GM10266 (cell line): ENCODE measurements at regions not wholly inside any gene's neighbourhood (a gene's known extent, or its start where the extent isn't known, plus 50 kb on each side); places are given as distances from the start of the nearest gene placed in this dataset.

Experiments used
- DNase-seq: peaks from one replicate; pipeline ENCODE4 v3.0.0; 2012; ENCODE audit errors: extremely low spot score
- CTCF ChIP-seq: IDR thresholded peaks from 2 replicates; pipeline ENCODE4 v1.5.1; 2012; ENCODE audit warnings: mild to moderate bottlenecking, low read depth; ENCODE audit not compliant: control insufficient read depth, insufficient read depth; ENCODE audit errors: missing control alignments

- no peak for TF ChIP-seq CTCF
- DNase-seq: no peak
Measured at GRCh38 chr3:161957467-161957866, 460.9 kb downstream of the OTOL1 start.

GRCh38 chr3:161964857-161965256 is 468.2 kb downstream of the OTOL1 start:
- TF ChIP-seq CTCF: no peak
- no peak for DNase-seq

DNA sequence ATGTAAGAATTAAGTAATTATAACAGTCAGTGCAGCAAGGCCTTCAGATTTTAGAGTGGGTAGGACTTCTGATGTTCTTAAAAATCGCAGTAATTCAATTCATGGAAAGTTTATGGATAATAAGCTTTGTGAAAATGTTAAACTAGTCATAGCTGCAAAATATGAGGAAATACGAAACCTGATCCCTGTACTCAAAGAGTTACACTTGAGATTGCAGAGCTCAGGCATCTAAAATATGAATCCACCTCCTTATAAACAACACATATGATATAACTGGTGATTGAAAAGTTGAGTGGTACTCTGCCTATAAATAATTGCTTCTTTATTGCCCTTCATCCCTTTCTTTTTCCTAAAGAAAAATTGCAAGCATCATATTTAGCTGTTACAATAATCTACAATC is 473.3 kb downstream of the OTOL1 start:
- no peak for DNase-seq
- TF ChIP-seq CTCF: no peak

- DNase-seq: no peak
- TF ChIP-seq CTCF: no peak
Measured at GRCh38 chr3:161975201-161975600, 478.6 kb downstream of the OTOL1 start.

- DNase-seq: no peak
- no peak for TF ChIP-seq CTCF
Measured at GRCh38 chr3:161977063-161977462, 480.5 kb downstream of the OTOL1 start.

GRCh38 chr3:161977850-161978249 is 481.2 kb downstream of the OTOL1 start:
- DNase-seq: no peak
- TF ChIP-seq CTCF: no peak

DNA sequence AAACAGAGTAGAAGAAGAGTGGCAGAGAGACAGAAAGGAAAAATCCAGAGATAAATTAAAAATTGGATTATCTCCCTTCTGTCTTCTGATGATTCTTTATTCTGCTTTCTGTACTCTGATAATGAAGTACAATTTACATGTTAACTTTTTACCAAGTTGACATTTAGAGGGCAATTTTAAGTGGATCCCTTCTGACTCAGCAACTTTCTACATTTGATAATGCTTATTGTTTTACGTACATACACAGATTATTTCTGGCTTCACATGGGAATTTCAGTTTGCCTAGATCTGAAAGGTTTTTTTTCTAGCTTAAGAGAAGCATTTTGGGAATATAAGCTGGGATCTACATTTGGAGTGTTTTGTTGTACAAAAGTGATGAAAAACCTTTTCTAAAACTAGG is 491.3 kb downstream of the OTOL1 start:
- TF ChIP-seq CTCF: no peak

More for the DNA sequence above, 491.3 kb downstream of the OTOL1 start:
- DNase-seq: no peak
